ENCODE measurements at regions not wholly inside any gene's neighbourhood (a gene's known extent, or its start where the extent isn't known, plus 50 kb on each side); places are given as distances from the start of the nearest gene placed in this dataset.

DNA sequence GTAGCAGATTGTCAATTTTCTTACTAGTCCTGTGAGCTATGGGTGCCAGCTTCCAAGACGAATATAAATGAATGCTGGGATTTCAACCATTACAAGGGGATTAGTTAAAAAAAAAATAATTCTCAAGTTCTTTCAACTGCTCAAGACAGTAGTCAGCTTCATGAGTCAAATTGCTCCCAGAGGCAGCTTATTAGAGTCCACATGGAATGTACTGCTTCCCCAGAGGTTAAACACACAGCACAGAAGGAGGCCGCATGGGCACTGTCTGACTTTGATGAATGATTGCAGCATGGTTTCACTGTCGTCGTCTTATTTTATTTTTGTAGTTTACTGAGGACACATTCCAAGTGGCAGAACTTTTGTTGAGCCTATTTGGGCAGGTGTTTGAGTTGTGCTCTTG is 563.2 kb downstream of the TMEM135 start:
- TF ChIP-seq, protein P1, sequence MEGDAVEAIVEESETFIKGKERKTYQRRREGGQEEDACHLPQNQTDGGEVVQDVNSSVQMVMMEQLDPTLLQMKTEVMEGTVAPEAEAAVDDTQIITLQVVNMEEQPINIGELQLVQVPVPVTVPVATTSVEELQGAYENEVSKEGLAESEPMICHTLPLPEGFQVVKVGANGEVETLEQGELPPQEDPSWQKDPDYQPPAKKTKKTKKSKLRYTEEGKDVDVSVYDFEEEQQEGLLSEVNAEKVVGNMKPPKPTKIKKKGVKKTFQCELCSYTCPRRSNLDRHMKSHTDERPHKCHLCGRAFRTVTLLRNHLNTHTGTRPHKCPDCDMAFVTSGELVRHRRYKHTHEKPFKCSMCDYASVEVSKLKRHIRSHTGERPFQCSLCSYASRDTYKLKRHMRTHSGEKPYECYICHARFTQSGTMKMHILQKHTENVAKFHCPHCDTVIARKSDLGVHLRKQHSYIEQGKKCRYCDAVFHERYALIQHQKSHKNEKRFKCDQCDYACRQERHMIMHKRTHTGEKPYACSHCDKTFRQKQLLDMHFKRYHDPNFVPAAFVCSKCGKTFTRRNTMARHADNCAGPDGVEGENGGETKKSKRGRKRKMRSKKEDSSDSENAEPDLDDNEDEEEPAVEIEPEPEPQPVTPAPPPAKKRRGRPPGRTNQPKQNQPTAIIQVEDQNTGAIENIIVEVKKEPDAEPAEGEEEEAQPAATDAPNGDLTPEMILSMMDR (conservative IDR thresholded peaks at IDR 0.05 in 1 of 2, IDR thresholded peaks at IDR 0.05 in 1 of 2; ENCODE audit: low read depth in 1 of 2, low read length in 2 of 2): no peak
- no peak for TF ChIP-seq EZH2 (IDR thresholded peaks at IDR 0.05; ENCODE audit: low read length, missing control alignments)
